GM12878 (cell line): ENCODE measurements at regions not wholly inside any gene's neighbourhood (a gene's known extent, or its start where the extent isn't known, plus 50 kb on each side); places are given as distances from the start of the nearest gene placed in this dataset.

Source experiments
- ATAC-seq: fragments of 200-7000 bp; cut with Tn5 transposase; 3 replicates; pipeline ENCODE4 v1.9.1; 2020; ENCODE audit warnings: mild to moderate bottlenecking, moderate library complexity
- BruUV-seq: library from RNA; stranded (reverse); fragments of 400-500 nt; replicated peaks from 2 replicates; lab custom pipeline; 2021; lab: Mats Ljungman, UMichigan
- CTCF ChIA-PET: fragments of 300-600 bp; sonication (Branson Sonifier 250); formaldehyde crosslinking; extraction: SDS; loops from one replicate; lab custom pipeline; 2021; ENCODE audit warnings: inconsistent platforms; lab: Yijun Ruan, JAX
- POLR2A ChIA-PET: fragments of 350-600 bp; formaldehyde crosslinking; extraction: SDS; loops from one replicate; lab custom pipeline; 2021; ENCODE audit warnings: inconsistent platforms; lab: Charles Lee
- RAD21 ChIA-PET: fragments of 300-600 bp; sonication (Branson Sonifier 250); formaldehyde crosslinking; loops from one replicate; lab custom pipeline; 2023; ENCODE audit warnings: antibody characterized with exemption; ENCODE audit not compliant: unreplicated experiment; lab: Charles Lee
- SMC1A ChIA-PET: fragments of 300-600 bp; sonication (Branson Sonifier 250); formaldehyde crosslinking; loops from one replicate; lab custom pipeline; 2023; ENCODE audit not compliant: unreplicated experiment, uncharacterized antibody; lab: Charles Lee
- DNase-seq: peaks from one replicate; pipeline ENCODE4 v3.0.0-alpha.2; 2011; ENCODE audit warnings: low read depth, low spot score
- FAIRE-seq: peaks from 3 replicates; lab custom pipeline; 2011; peaks lifted over from hg19 to GRCh38; lab: Jason Lieb, UNC
- H2AFZ ChIP-seq: 2 replicates; pipeline ENCODE4 v1.6.0; 2011; ENCODE audit warnings: low read depth, low read length, control low read depth; ENCODE audit not compliant: control insufficient read depth
- H3K27ac ChIP-seq: 2 replicates; pipeline ENCODE4 v1.5.1; 2011; ENCODE audit warnings: control low read depth; ENCODE audit not compliant: control insufficient read depth, insufficient read depth
- H3K27me3 ChIP-seq, 2 experiments: replicated peaks in 1 of 2; 2 replicates each; pipeline versions ENCODE4 v1.6.0 to v1.6.1; 2011; ENCODE audit warnings: low read length in 1 of 2; ENCODE audit not compliant: control insufficient read depth in 2 of 2, insufficient read depth in 2 of 2
- H3K36me3 ChIP-seq, 2 experiments: 2 replicates each; pipeline ENCODE4 v1.5.1; 2011; ENCODE audit warnings: low read length in 1 of 2; ENCODE audit not compliant: control insufficient read depth in 2 of 2, insufficient read depth in 2 of 2
- H3K4me1 ChIP-seq: 2 replicates; pipeline ENCODE4 v1.6.1; 2011; ENCODE audit warnings: mild to moderate bottlenecking, low read length, moderate library complexity, mixed read lengths; ENCODE audit not compliant: control insufficient read depth, insufficient read depth
- H3K4me2 ChIP-seq: 2 replicates; pipeline ENCODE4 v1.6.0; 2011; ENCODE audit warnings: control low read depth; ENCODE audit not compliant: control insufficient read depth, insufficient read depth
- H3K4me3 ChIP-seq: fragments of 200-600 bp; sonication (generic); 2 replicates; pipeline ENCODE4 v1.5.1; 2016
- H3K79me2 ChIP-seq: 2 replicates; pipeline ENCODE4 v1.6.0; 2011; ENCODE audit warnings: low read length; ENCODE audit not compliant: control insufficient read depth, insufficient read depth
- H3K9ac ChIP-seq: 2 replicates; pipeline ENCODE4 v1.8.0; 2011; ENCODE audit warnings: low read length, control low read depth, mixed read lengths; ENCODE audit not compliant: control insufficient read depth, insufficient read depth
- H3K9me3 ChIP-seq: replicated peaks from 3 replicates; pipeline ENCODE4 v1.5.1; 2011; ENCODE audit warnings: mild to moderate bottlenecking, low read length; ENCODE audit not compliant: control insufficient read depth, insufficient read depth
- H4K20me1 ChIP-seq: 2 replicates; pipeline ENCODE4 v1.6.0; 2011; ENCODE audit not compliant: control insufficient read depth, insufficient read depth
- ATF7 ChIP-seq: fragments of 450-650 bp; IDR thresholded peaks from 2 replicates; pipeline ENCODE4 v1.6.1; 2016; ENCODE audit warnings: low read depth, mild to moderate bottlenecking
- BCL11A ChIP-seq: IDR thresholded peaks from 2 replicates; pipeline ENCODE4 v1.6.1; 2011; ENCODE audit warnings: low read depth, low read length
- BHLHE40 ChIP-seq, 2 experiments: fragments of 450-650 bp in 1 of 2; IDR thresholded peaks; 2 replicates each; pipeline ENCODE4 v1.6.1; 2011 to 2017; ENCODE audit warnings: low read depth in 2 of 2, borderline replicate concordance in 1 of 2, improper control_type of control experiment in 1 of 2, low read length in 1 of 2, mild to moderate bottlenecking in 1 of 2
- CBX3 ChIP-seq: fragments of 200-600 bp; sonication (generic); IDR thresholded peaks from 2 replicates; pipeline ENCODE4 v1.6.1; 2016; ENCODE audit warnings: low read depth, borderline replicate concordance
- DPF2 ChIP-seq: fragments of 450-650 bp; IDR thresholded peaks from 2 replicates; pipeline ENCODE4 v1.6.1; 2017; ENCODE audit warnings: mild to moderate bottlenecking
- GATAD2B ChIP-seq: fragments of 450-650 bp; conservative IDR thresholded peaks from 2 replicates; pipeline ENCODE4 v1.6.1; 2017; ENCODE audit warnings: low read depth, mild to moderate bottlenecking, moderate library complexity
- HDAC2 ChIP-seq: fragments of 200-600 bp; sonication (generic); IDR thresholded peaks from 2 replicates; pipeline ENCODE4 v1.6.1; 2017
- IRF4 ChIP-seq: IDR thresholded peaks from 2 replicates; pipeline ENCODE4 v1.6.1; 2011; ENCODE audit warnings: low read depth, low read length
- MTA2 ChIP-seq: fragments of 450-650 bp; IDR thresholded peaks from 2 replicates; pipeline ENCODE4 v1.6.1; 2016; ENCODE audit warnings: low read depth, mild to moderate bottlenecking, moderate library complexity
- MYC ChIP-seq: IDR thresholded peaks from 2 replicates; pipeline ENCODE4 v1.6.1; 2011; ENCODE audit warnings: mild to moderate bottlenecking, low read length, moderate library complexity, inconsistent platforms; ENCODE audit not compliant: insufficient read depth, insufficient replicate concordance, insufficient read length, severe bottlenecking
- RUNX3 ChIP-seq: IDR thresholded peaks from 2 replicates; pipeline ENCODE4 v1.6.1; 2012; ENCODE audit warnings: low read length, inconsistent platforms
- SMAD1 ChIP-seq: fragments of 450-650 bp; IDR thresholded peaks from 2 replicates; pipeline ENCODE4 v1.6.1; 2018; ENCODE audit warnings: mild to moderate bottlenecking, low read depth; ENCODE audit not compliant: partially characterized antibody
- SPI1 ChIP-seq: IDR thresholded peaks from 2 replicates; pipeline ENCODE4 v1.6.1; 2011; ENCODE audit warnings: low read depth, mild to moderate bottlenecking, low read length, moderate library complexity, borderline replicate concordance; ENCODE audit not compliant: insufficient read depth
- SRF ChIP-seq, 2 experiments: IDR thresholded peaks; 2 replicates each; pipeline ENCODE4 v1.6.1; 2011; ENCODE audit warnings: low read depth in 2 of 2, low read length in 2 of 2, mild to moderate bottlenecking in 1 of 2, moderate library complexity in 1 of 2
- SUPT20H ChIP-seq: IDR thresholded peaks from 2 replicates; pipeline ENCODE4 v1.6.1; 2011; ENCODE audit warnings: low read depth, mild to moderate bottlenecking, low read length, moderate library complexity, borderline replicate concordance; ENCODE audit not compliant: control insufficient read depth
- WGBS: methylation state at CpG from one replicate; pipeline ENCODE4 v1.1.6; 2016; ENCODE audit warnings: low lambda C conversion rate; ENCODE audit not compliant: insufficient replicate concordance, insufficient coverage; ENCODE audit errors: missing lambda C conversion rate; 5-methylcytosine and 5-hydroxymethylcytosine counted together
- in situ Hi-C: fragments of 300-500 bp; cut with MboI; formaldehyde crosslinking; loops from 9 replicates; pipeline ENCODE4 v1.14.3; 2018; ENCODE audit warnings: mixed read lengths
- intact Hi-C: fragments of 100-400 bp; cut with micrococcal nuclease; formaldehyde crosslinking; loops from one replicate; pipeline ENCODE4 v1.14.2; 2022; ENCODE audit not compliant: unreplicated experiment
- TF ChIP-seq, protein P1 (sequence below): IDR thresholded peaks from 2 replicates; pipeline ENCODE4 v1.6.1; 2012; ENCODE audit warnings: low read depth, low read length, improper control_type of control experiment
- TF ChIP-seq, protein P2 (sequence below): IDR thresholded peaks from 2 replicates; pipeline ENCODE4 v1.6.1; 2011; ENCODE audit warnings: borderline replicate concordance, low read depth, mild to moderate bottlenecking, moderate library complexity, mixed read lengths, low read length; ENCODE audit not compliant: insufficient read depth; ENCODE audit errors: extremely low read length
- TF ChIP-seq, protein P3 (sequence below): fragments of 450-650 bp; formaldehyde crosslinking; IDR thresholded peaks from 2 replicates; pipeline ENCODE4 v1.5.0; 2022; ENCODE audit warnings: mild to moderate bottlenecking, missing genetic modification characterization
- TF ChIP-seq, protein P4 (sequence below): IDR thresholded peaks from 2 replicates; pipeline ENCODE4 v1.6.1; 2012; ENCODE audit warnings: low read length, inconsistent platforms

DNA sequence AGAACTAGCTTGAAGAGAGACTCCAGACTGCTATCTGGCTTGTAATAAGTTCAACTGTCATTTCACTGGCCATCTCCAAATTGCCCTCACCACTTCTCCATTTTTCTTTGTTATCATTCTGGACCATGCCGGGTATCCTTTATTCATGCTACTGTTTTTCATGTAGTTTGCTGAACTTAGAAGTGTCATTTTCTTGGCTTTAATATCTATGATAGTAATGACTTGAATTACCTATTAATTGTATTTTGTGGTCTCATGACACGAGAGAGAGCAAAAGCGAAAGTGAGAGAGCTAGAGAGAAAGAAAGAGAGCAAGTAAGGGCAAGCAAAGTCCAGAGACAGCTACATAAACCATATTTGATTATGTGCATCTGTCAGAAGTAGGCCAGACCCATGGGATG lies 184.9 kb upstream of the ATP1B1 start:
- peak; percentile 90 for ATAC-seq
- peak overlapping the region; percentile 61 for H2AFZ ChIP-seq
- ChIA-PET RAD21 (interaction anchor here (1.1 to 1.5 kb wide), 6 partner anchors 88 to 187 kb away, joined by 3 to 7 read pairs (median 4); no protein-coding TSS in a partner anchor), CTCF (interaction anchor here (1.2 to 1.4 kb wide), 2 partner anchors 191 to 213 kb away, joined by 3 to 5 read pairs; no protein-coding TSS in a partner anchor), SMC1A (interaction anchor here (0.6 to 3.8 kb wide), 13 partner anchors 10 to 179 kb away, joined by 3 to 21 read pairs (median 3); no protein-coding TSS in a partner anchor), POLR2A (interaction anchor here (1.1 to 1.4 kb wide), 2 partner anchors 88 to 186 kb away, joined by 3 to 4 read pairs; no protein-coding TSS in a partner anchor)
- in situ Hi-C loops (no loop called here), intact Hi-C loops (loop anchor here (5.0 to 10.0 kb wide), 2 partner anchors 57 to 186 kb away; partner anchors contain the start of gene ATP1B1)
- peak overlapping the region; percentile 40 for H3K4me2 ChIP-seq
- H3K79me2 ChIP-seq, result no peaks in the 10 kb centered on the region
- no peak overlapping the region for H3K9ac ChIP-seq
- no peaks in the 10 kb centered on the region for H3K9me3 ChIP-seq
- 16% methylated on average over 3 of the region's 3 CpGs for WGBS
- no peaks in the 10 kb centered on the region for H3K36me3 ChIP-seq
- FAIRE-seq, result peak; percentile 66
- no peak overlapping the region for H3K27ac ChIP-seq
- H3K27me3 ChIP-seq, result no peaks in the 10 kb centered on the region
- no TSS peak for BruUV-seq
- peak; percentile 25 for DNase-seq
- no peaks in the 10 kb centered on the region for H4K20me1 ChIP-seq
- peaks cover 5% of the 10 kb centered on the region for H3K4me1 ChIP-seq
- no peak overlapping the region for H3K4me3 ChIP-seq
- TF ChIP-seq CBX3 (no peak), BCL11A (no peak), IRF4 (no peak), MYC (no peak), HDAC2 (no peak), BHLHE40 (IDR thresholded peaks at IDR 0.05; ENCODE audit: borderline replicate concordance in 1 of 2, low read depth in 2 of 2, low read length in 1 of 2) (0 out of 4 replicates have a peak, but pooled peaks of 1 of the 2 experiments have one; percentile 36), SUPT20H (no peak), SMAD1 (no peak), MTA2 (peak; percentile 57; the same call in 1 of the 2 replicates), DPF2 (0 out of 2 replicates have a peak, but pooled peaks have one; percentile 23), GATAD2B (no peak), ATF7 (0 out of 2 replicates have a peak, but pooled peaks have one; percentile 11), SPI1 (peak; percentile 61; the same call in 1 of the 2 replicates), RUNX3 (peak; percentile 55; the same call in 1 of the 2 replicates), SRF (IDR thresholded peaks at IDR 0.05; ENCODE audit: low read depth in 2 of 2, low read length in 2 of 2) (no peak)
- TF ChIP-seq, protein P1, sequence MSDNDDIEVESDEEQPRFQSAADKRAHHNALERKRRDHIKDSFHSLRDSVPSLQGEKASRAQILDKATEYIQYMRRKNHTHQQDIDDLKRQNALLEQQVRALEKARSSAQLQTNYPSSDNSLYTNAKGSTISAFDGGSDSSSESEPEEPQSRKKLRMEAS, result no peak
- TF ChIP-seq, protein P2, sequence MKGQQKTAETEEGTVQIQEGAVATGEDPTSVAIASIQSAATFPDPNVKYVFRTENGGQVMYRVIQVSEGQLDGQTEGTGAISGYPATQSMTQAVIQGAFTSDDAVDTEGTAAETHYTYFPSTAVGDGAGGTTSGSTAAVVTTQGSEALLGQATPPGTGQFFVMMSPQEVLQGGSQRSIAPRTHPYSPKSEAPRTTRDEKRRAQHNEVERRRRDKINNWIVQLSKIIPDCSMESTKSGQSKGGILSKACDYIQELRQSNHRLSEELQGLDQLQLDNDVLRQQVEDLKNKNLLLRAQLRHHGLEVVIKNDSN, result no peak
- TF ChIP-seq, protein P3, sequence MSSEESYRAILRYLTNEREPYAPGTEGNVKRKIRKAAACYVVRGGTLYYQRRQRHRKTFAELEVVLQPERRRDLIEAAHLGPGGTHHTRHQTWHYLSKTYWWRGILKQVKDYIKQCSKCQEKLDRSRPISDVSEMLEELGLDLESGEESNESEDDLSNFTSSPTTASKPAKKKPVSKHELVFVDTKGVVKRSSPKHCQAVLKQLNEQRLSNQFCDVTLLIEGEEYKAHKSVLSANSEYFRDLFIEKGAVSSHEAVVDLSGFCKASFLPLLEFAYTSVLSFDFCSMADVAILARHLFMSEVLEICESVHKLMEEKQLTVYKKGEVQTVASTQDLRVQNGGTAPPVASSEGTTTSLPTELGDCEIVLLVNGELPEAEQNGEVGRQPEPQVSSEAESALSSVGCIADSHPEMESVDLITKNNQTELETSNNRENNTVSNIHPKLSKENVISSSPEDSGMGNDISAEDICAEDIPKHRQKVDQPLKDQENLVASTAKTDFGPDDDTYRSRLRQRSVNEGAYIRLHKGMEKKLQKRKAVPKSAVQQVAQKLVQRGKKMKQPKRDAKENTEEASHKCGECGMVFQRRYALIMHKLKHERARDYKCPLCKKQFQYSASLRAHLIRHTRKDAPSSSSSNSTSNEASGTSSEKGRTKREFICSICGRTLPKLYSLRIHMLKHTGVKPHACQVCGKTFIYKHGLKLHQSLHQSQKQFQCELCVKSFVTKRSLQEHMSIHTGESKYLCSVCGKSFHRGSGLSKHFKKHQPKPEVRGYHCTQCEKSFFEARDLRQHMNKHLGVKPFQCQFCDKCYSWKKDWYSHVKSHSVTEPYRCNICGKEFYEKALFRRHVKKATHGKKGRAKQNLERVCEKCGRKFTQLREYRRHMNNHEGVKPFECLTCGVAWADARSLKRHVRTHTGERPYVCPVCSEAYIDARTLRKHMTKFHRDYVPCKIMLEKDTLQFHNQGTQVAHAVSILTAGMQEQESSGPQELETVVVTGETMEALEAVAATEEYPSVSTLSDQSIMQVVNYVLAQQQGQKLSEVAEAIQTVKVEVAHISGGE (CRISPR knock-in tag), result no peak
- TF ChIP-seq, protein P4, sequence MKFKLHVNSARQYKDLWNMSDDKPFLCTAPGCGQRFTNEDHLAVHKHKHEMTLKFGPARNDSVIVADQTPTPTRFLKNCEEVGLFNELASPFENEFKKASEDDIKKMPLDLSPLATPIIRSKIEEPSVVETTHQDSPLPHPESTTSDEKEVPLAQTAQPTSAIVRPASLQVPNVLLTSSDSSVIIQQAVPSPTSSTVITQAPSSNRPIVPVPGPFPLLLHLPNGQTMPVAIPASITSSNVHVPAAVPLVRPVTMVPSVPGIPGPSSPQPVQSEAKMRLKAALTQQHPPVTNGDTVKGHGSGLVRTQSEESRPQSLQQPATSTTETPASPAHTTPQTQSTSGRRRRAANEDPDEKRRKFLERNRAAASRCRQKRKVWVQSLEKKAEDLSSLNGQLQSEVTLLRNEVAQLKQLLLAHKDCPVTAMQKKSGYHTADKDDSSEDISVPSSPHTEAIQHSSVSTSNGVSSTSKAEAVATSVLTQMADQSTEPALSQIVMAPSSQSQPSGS, result no peak
